C4-2B (cell line): ENCODE measurements at regions not wholly inside any gene's neighbourhood (a gene's known extent, or its start where the extent isn't known, plus 50 kb on each side); places are given as distances from the start of the nearest gene placed in this dataset.

Experiments used
- CTCF ChIP-seq: fragments of 450-650 bp; conservative IDR thresholded peaks from 2 replicates; pipeline ENCODE4 v1.5.1; 2017; ENCODE audit warnings: mild to moderate bottlenecking
- ZFX ChIP-seq: fragments of 450-650 bp; IDR thresholded peaks from 2 replicates; pipeline ENCODE4 v1.6.1; 2017

- no peak for TF ChIP-seq CTCF
- no peak for TF ChIP-seq ZFX
Measured at GRCh38 chr4:149882251-149882650, 66.6 kb upstream of the IQCM start.
